ENCODE measurements at regions not wholly inside any gene's neighbourhood (a gene's known extent, or its start where the extent isn't known, plus 50 kb on each side); places are given as distances from the start of the nearest gene placed in this dataset.

DNA sequence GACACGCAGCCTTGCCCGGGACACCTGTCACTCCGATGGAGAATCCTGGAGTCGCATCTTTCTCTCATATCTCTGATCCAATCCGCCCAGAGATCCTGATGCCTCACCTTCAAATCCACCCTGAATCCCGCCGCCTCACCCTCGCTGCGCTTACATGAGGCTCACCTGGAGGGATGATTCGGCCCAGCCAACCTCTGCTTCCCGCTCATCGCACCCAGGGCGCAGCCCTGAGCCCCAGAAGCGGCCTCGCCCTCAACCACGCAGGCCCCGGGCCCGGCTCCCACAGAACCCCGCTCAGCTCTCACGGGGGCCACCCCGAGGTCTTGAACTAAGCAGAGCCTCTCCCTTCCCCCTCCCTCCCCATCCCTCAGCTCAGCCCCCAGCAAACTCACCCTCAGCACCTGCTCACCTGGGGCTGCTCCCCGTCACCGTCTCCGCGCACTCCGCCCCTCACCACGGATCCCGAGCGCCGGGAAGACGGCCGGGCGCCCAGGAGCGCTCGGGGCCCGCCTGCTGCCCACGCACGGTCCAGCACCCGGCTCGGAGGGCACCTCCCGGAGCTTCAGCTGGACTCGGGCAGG lies 160.0 kb downstream of the NDUFA10 start:
- FAIRE-seq, result no peak

GRCh38 chr2:239864247-239865058 lies 160.7 kb downstream of the NDUFA10 start:
- no peak for FAIRE-seq

GRCh38 chr2:239862613-239863012 lies 162.5 kb downstream of the NDUFA10 start:
- no peak for FAIRE-seq

- no peak for FAIRE-seq
Observed at GRCh38 chr2:239858179-239858578, 167.0 kb downstream of the NDUFA10 start.

- no peak for FAIRE-seq
Observed at GRCh38 chr2:239857591-239857990, 167.6 kb downstream of the NDUFA10 start.

GRCh38 chr2:239856620-239857285 lies 168.4 kb downstream of the NDUFA10 start:
- FAIRE-seq, result no peak

- FAIRE-seq, result no peak
Observed at GRCh38 chr2:239855863-239856587, 169.1 kb downstream of the NDUFA10 start.

GRCh38 chr2:239854596-239854995 lies 170.5 kb downstream of the NDUFA10 start:
- no peak for FAIRE-seq

- FAIRE-seq, result no peak
Observed at GRCh38 chr2:239853706-239854327, 171.3 kb downstream of the NDUFA10 start.

- no peak for FAIRE-seq
Observed at GRCh38 chr2:239853121-239853520, 172.0 kb downstream of the NDUFA10 start.

DNA sequence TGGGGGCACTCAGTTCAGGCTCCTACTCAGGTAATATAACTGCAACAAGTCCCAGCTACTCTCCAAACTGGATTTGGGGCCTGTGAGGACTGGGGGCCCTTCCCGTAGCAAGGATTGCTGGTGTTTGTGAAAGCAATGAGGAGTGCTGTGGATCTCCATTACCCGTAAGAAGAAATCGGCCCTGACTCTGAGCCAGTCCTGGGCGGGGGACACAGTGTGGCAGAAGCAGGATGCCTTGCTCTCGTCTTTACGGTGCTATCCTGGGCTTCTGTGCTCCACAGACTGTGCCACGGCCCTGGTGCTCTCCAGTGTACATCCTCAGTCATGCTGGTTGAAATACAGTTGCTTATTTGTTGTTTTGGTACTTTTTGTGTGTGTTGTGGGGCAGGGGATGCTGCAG lies 172.9 kb downstream of the NDUFA10 start:
- no peak for FAIRE-seq

- FAIRE-seq, result no peak
Observed at GRCh38 chr2:239846789-239847676, 178.1 kb downstream of the NDUFA10 start.

DNA sequence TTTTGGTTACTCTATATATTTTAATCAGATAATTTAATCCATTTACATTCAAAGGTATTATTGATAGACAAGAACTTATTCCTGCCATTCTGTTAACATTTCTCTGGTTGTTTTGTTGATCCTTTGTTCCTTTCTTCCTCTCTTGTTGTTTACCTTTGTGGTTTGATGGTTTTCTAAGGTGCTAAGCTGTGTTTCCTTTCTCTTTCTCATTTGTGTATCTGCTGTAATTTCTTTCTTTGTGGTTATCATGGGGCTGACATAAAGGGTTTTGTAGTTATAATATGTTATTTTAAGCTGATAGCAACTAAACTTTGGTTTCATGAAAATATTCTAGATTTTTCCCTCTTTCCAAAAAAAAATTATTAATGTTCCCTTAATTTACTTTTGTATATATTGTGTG lies 179.2 kb downstream of the NDUFA10 start:
- no peak for FAIRE-seq

GRCh38 chr2:239839306-239839705 lies 185.8 kb downstream of the NDUFA10 start:
- FAIRE-seq, result no peak

- no peak for FAIRE-seq
Observed at GRCh38 chr2:239836021-239836765, 188.9 kb downstream of the NDUFA10 start.

GRCh38 chr2:239835056-239835455 lies 190.1 kb downstream of the NDUFA10 start:
- no peak for FAIRE-seq

- FAIRE-seq, result no peak
Observed at GRCh38 chr2:239834143-239834542, 191.0 kb downstream of the NDUFA10 start.

- no peak for FAIRE-seq
Observed at GRCh38 chr2:239833269-239834109, 191.7 kb downstream of the NDUFA10 start.

DNA sequence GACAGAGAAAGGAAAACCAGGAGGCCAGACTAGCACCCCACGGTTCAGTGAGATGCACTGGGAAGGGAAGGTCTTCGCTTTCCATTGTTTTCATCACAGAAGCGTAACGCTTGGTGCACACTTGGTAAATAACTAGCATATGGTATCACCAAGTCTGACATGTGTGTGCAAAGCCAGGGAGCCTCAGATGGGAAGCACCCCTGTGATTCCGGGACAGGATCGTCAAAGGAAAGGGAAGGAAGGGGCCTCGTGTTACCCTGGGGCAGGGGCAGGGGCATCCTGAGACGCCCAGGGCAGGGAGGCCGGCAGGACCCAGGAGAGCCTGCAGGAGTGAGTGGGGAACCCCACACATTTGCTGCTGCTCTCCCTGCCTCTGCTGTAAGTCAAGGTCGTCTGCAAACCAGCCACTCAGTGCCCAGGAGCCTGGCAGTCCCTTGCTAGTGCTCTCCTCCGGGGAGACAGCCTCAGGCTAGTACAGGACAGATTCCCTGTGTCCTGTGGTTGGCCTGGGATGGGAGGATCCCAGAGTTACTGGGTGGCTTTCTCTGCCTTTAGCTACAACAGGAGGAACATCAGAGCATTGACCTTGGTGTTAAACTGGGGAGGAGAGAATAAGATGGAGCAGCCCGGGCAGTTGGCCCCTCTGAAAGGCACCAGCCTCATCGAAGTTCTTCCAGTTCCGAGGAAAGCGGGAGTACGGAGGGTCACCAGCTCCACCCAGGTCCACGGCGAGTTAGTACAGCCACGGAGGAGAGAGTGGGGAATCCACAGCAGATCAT lies 192.5 kb downstream of the NDUFA10 start:
- FAIRE-seq, result no peak

All from islet of Langerhans (tissue), 1 donor.